Adrenal gland (tissue), 9 donors: ENCODE measurements at regions not wholly inside any gene's neighbourhood (a gene's known extent, or its start where the extent isn't known, plus 50 kb on each side); places are given as distances from the start of the nearest gene placed in this dataset.

ENCODE experiments used
- DNase-seq, 7 donors: peaks; one replicate each; pipeline ENCODE4 v3.0.0-alpha.2; 2019 to 2020
- H3K27ac ChIP-seq, 5 donors: fragments of 200-600 bp; sonication (generic) in 4 of 5; 1 replicate in 3 of 5; 2 replicates in 2 of 5; pipeline versions ENCODE4 v1.5.1 to v1.8.0; 2016 to 2020; ENCODE audit warnings: mild to moderate bottlenecking in 1 of 5
- H3K27me3 ChIP-seq: fragments of 200-600 bp; 2 replicates; pipeline ENCODE4 v1.8.0; 2021
- H3K36me3 ChIP-seq, 2 donors: fragments of 200-600 bp; replicated peaks in 1 of 2; 1 replicate in 1 of 2; 2 replicates in 1 of 2; pipeline versions ENCODE4 v1.5.1 to v1.8.0; 2018 to 2022
- H3K4me1 ChIP-seq, 2 donors: fragments of 200-600 bp; replicated peaks in 1 of 2; 1 replicate in 1 of 2; 2 replicates in 1 of 2; pipeline versions ENCODE4 v1.5.1 to v1.8.0; 2018 to 2021
- H3K4me3 ChIP-seq, 4 donors: fragments of 200-600 bp; sonication (generic) in 3 of 4; one replicate each; pipeline ENCODE4 v1.5.1; 2016 to 2018
- H3K9me3 ChIP-seq, 3 donors: fragments of 200-600 bp; sonication (generic) in 1 of 3; replicated peaks in 1 of 3; 1 replicate in 2 of 3; 2 replicates in 1 of 3; pipeline versions ENCODE4 v1.5.1 to v1.8.0; 2016 to 2021
- POLR2A ChIP-seq, 2 donors: fragments of 450-650 bp; IDR thresholded peaks; one replicate each; pipeline ENCODE4 v1.6.1; 2017; ENCODE audit warnings: antibody characterized with exemption in 2 of 2, mild to moderate bottlenecking in 2 of 2, moderate library complexity in 1 of 2
- WGBS, 4 donors: extraction: QIAGEN DNeasy Blood & Tissue Kit in 2 of 4; methylation state at CpG; one replicate each; pipeline versions ENCODE4 v1.1.5 to v1.1.7; 2013 to 2017; 5-methylcytosine and 5-hydroxymethylcytosine counted together
- intact Hi-C, 2 donors: fragments of 100-400 bp; cut with DNase I; formaldehyde crosslinking; loops; one replicate each; pipeline versions ENCODE4 v1.14.1 to v1.15.0; 2022 to 2023
- TF ChIP-seq, protein P1 (sequence below), 6 experiments: fragments of 450-650 bp in 4 of 6; fragments of 200-600 bp in 2 of 6; sonication (generic) in 1 of 6; IDR thresholded peaks; 1 replicate in 5 of 6; 2 replicates in 1 of 6; pipeline versions ENCODE4 v1.5.1 to v1.8.0; 2016 to 2021; ENCODE audit warnings: antibody characterized with exemption in 6 of 6, mild to moderate bottlenecking in 2 of 6, moderate library complexity in 1 of 6
- donor health status: healthy with polysubstance abuse.
- donor health status: Bipolar disorder and iron deficiency.
- donor health status: DM: yes; HTN: yes; CAD: no.
- donor health status: DM: no; HTN: no; CAD: no.
- donor health status: DM: no; HTN: no; CAD: no.

DNA sequence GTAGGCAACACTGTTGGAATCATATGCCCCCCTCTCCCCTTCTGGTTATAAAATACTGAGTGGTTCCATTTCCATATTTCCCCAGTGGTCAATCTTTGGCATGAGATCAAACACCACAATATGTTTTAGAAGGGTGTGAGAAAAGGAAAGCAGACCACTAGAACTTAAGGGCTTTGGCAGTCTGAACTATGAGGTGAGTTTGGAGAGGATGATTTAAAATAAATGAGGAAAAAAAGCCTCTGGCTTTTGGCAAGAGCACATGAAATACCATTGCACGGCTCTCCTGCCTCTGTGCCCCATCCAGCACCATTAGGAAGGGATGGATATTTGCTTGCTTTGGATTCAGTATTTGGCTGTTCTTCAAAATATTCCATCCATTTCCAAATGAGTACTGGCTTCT, 339.5 kb upstream of the C1orf87 start:
- WGBS, 4 donors = 71 to 83% (median 76%) methylated on average over 1 of the region's 1 CpG
- no peak overlapping the region for H3K4me3 ChIP-seq
- H3K9me3 ChIP-seq = no peaks in the 10 kb centered on the region
- H3K4me1 ChIP-seq = no peaks in the 10 kb centered on the region
- TF ChIP-seq POLR2A (IDR thresholded peaks at IDR 0.05) = no peak
- TF ChIP-seq, protein P1, sequence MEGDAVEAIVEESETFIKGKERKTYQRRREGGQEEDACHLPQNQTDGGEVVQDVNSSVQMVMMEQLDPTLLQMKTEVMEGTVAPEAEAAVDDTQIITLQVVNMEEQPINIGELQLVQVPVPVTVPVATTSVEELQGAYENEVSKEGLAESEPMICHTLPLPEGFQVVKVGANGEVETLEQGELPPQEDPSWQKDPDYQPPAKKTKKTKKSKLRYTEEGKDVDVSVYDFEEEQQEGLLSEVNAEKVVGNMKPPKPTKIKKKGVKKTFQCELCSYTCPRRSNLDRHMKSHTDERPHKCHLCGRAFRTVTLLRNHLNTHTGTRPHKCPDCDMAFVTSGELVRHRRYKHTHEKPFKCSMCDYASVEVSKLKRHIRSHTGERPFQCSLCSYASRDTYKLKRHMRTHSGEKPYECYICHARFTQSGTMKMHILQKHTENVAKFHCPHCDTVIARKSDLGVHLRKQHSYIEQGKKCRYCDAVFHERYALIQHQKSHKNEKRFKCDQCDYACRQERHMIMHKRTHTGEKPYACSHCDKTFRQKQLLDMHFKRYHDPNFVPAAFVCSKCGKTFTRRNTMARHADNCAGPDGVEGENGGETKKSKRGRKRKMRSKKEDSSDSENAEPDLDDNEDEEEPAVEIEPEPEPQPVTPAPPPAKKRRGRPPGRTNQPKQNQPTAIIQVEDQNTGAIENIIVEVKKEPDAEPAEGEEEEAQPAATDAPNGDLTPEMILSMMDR (IDR thresholded peaks at IDR 0.05) = no peak
- no peaks in the 10 kb centered on the region for H3K27me3 ChIP-seq
- intact Hi-C loops = no loop called here
- H3K36me3 ChIP-seq = no peaks in the 10 kb centered on the region
- DNase-seq = no peak
- H3K27ac ChIP-seq = no peak overlapping the region

DNA sequence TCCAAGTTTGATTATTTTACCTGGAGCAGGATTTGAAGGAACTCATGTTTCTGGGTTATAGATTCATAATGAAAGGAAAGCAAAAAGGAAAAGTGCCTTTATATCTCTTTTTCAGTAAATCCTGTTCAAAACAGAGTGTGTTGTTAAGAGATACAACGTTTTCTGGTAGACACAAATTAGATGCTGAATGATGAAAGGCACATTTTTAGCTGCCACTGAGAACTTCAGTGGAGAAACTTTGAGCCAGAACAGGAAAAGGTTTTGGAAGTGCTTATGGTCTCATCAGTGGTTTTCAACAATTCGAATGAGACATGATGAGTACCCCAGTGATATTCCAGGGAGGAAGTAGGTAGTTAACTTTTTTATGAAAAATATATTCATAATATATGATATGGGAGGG, 338.0 kb upstream of the C1orf87 start:
- Histone ChIP-seq H3K27ac (no peak overlapping the region), H3K9me3 (no peaks in the 10 kb centered on the region), H3K36me3 (no peaks in the 10 kb centered on the region), H3K4me1 (no peaks in the 10 kb centered on the region), H3K27me3 (no peaks in the 10 kb centered on the region), H3K4me3 (no peak overlapping the region)
- WGBS, 4 donors = 37 to 47% (median 37%) methylated on average over 2 of the region's 2 CpGs
- intact Hi-C loops = no loop called here
- DNase-seq = no peak
- TF ChIP-seq, protein P1 (IDR thresholded peaks at IDR 0.05) = no peak
- TF ChIP-seq POLR2A (IDR thresholded peaks at IDR 0.05) = no peak

DNA sequence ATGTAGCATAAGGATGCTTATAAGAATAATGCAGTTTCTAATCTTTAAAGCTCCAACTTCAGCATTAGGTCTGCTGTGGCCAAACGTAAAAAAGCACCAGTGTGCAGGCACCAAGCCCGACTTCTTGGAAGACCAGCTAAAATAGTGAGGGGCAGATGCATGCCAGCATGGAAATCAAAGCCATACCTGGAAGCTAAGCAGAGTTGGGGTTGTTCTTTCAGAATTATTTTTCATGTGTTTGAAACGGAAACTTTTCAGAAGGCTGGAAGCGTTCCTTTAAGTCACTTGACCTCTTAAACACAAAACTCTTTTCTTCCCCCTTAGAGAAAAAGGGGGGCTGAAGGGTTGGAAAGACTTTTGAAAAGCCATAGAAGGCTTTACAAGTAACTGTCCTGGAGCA, 329.2 kb upstream of the C1orf87 start:
- Histone ChIP-seq H3K27me3 (no peaks in the 10 kb centered on the region), H3K27ac (no peak overlapping the region), H3K4me3 (no peak overlapping the region), H3K36me3 (no peaks in the 10 kb centered on the region), H3K9me3 (no peaks in the 10 kb centered on the region), H3K4me1 (no peaks in the 10 kb centered on the region)
- TF ChIP-seq, protein P1 (IDR thresholded peaks at IDR 0.05) = no peak
- TF ChIP-seq POLR2A (IDR thresholded peaks at IDR 0.05) = no peak
- intact Hi-C loops = no loop called here
- WGBS, 4 donors = 66 to 79% (median 68%) methylated on average over 4 of the region's 4 CpGs
- DNase-seq = no peak

DNA sequence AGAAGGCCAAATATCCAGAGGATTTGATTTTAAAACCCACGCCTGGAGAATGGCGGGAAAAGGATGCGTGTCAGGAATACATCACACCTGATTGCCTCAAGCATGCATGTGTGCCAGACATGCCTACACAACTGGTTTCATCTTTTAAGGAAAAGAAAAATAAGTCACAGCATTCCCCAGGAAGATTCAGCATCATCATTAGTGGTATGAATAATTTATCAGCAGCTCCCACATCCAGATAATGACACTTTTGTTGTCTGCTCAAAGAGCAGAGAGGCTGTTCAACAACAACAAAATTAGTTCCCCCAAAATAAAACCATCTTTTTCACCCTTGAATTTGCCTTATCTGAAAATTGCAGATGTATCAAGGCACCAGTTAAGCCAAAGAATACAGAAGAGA, 328.6 kb upstream of the C1orf87 start:
- 66 to 94% (median 89%) methylated on average over 3 of the region's 3 CpGs for WGBS, 4 donors
- H3K9me3 ChIP-seq = no peaks in the 10 kb centered on the region
- DNase-seq = no peak
- no peaks in the 10 kb centered on the region for H3K27me3 ChIP-seq
- no peak overlapping the region for H3K4me3 ChIP-seq
- TF ChIP-seq, protein P1 (IDR thresholded peaks at IDR 0.05) = no peak
- TF ChIP-seq POLR2A (IDR thresholded peaks at IDR 0.05) = no peak
- intact Hi-C loops = no loop called here
- no peak overlapping the region for H3K27ac ChIP-seq
- no peaks in the 10 kb centered on the region for H3K4me1 ChIP-seq
- no peaks in the 10 kb centered on the region for H3K36me3 ChIP-seq
